HepG2 (cell line): ENCODE measurements at regions not wholly inside any gene's neighbourhood (a gene's known extent, or its start where the extent isn't known, plus 50 kb on each side); places are given as distances from the start of the nearest gene placed in this dataset.

Source experiments
- ATAC-seq: fragments of 200-7000 bp; cut with Tn5 transposase; 3 replicates; pipeline ENCODE4 v1.9.1; 2020; ENCODE audit warnings: mild to moderate bottlenecking, moderate library complexity
- BruUV-seq: library from RNA; stranded (reverse); fragments of 400-500 nt; replicated peaks from 2 replicates; lab custom pipeline; 2021; lab: Mats Ljungman, UMichigan
- CTCF ChIA-PET: fragments of 300-600 bp; formaldehyde crosslinking; extraction: SDS; loops from one replicate; lab custom pipeline; 2021; ENCODE audit warnings: low total read pairs, inconsistent platforms, low intra/inter-chr PET ratio; lab: Yijun Ruan, JAX
- POLR2A ChIA-PET: fragments of 350-600 bp; sonication (Branson Sonifier 250); formaldehyde crosslinking; loops from one replicate; lab custom pipeline; 2020; ENCODE audit warnings: antibody characterized with exemption, inconsistent platforms; lab: Yijun Ruan, JAX
- DNase-seq: peaks from one replicate; pipeline ENCODE4 v3.0.0-alpha.2; 2015; ENCODE audit warnings: low spot score
- FAIRE-seq: peaks from 3 replicates; lab custom pipeline; 2011; peaks lifted over from hg19 to GRCh38; lab: Jason Lieb, UNC
- H2AFZ ChIP-seq: one replicate; pipeline ENCODE4 v1.6.1; 2011; ENCODE audit warnings: low read length, inconsistent platforms
- H3K27ac ChIP-seq: fragments of 300-600 bp; 3 replicates; pipeline ENCODE4 v1.8.0; 2011; ENCODE audit warnings: mixed run types, mild to moderate bottlenecking, mixed read lengths, low read length, inconsistent platforms; ENCODE audit not compliant: insufficient read depth; ENCODE audit errors: extremely low read length
- H3K27me3 ChIP-seq, 2 experiments: fragments of 200-600 bp in 1 of 2; 2 replicates in 1 of 2; 3 replicates in 1 of 2; pipeline versions ENCODE4 v1.6.0 to v1.8.0; 2011; ENCODE audit warnings: low read length in 2 of 2, mild to moderate bottlenecking in 2 of 2, moderate library complexity in 2 of 2, inconsistent platforms in 1 of 2; ENCODE audit not compliant: insufficient read depth in 2 of 2, control insufficient read depth in 1 of 2
- H3K36me3 ChIP-seq, 2 experiments: fragments of 200-600 bp in 1 of 2; replicated peaks in 1 of 2; 2 replicates in 1 of 2; 3 replicates in 1 of 2; pipeline versions ENCODE4 v1.5.1 to v1.8.0; 2011; ENCODE audit warnings: low read length in 2 of 2, inconsistent platforms in 1 of 2; ENCODE audit not compliant: insufficient read depth in 2 of 2, control insufficient read depth in 1 of 2
- H3K4me1 ChIP-seq: 2 replicates; pipeline ENCODE4 v1.5.1; 2012; ENCODE audit warnings: low read length, inconsistent platforms; ENCODE audit not compliant: insufficient read depth
- H3K4me2 ChIP-seq: 2 replicates; pipeline ENCODE4 v1.6.0; 2011; ENCODE audit warnings: low read depth, low read length, inconsistent platforms
- H3K4me3 ChIP-seq, 3 experiments: fragments of 200-600 bp in 1 of 3; sonication (generic), shearing (Covaris generic) in 1 of 3; replicated peaks in 1 of 3; 2 replicates each; pipeline ENCODE4 v1.5.1; 2011 to 2016; ENCODE audit warnings: low read length in 3 of 3, inconsistent platforms in 2 of 3, low read depth in 2 of 3, mild to moderate bottlenecking in 2 of 3, control low read depth in 1 of 3, mixed read lengths in 1 of 3; ENCODE audit not compliant: insufficient read depth in 1 of 3
- H3K79me2 ChIP-seq: one replicate; pipeline ENCODE4 v1.6.1; 2011; ENCODE audit warnings: low read length, inconsistent platforms; ENCODE audit not compliant: insufficient read depth
- H3K9ac ChIP-seq: 2 replicates; pipeline ENCODE4 v1.6.0; 2011; ENCODE audit warnings: mild to moderate bottlenecking, low read depth, low read length, inconsistent platforms; ENCODE audit not compliant: insufficient read depth
- H3K9me3 ChIP-seq: 2 replicates; pipeline ENCODE4 v1.5.1; 2012; ENCODE audit warnings: mild to moderate bottlenecking, low read length
- H4K20me1 ChIP-seq: 2 replicates; pipeline ENCODE4 v1.6.0; 2011; ENCODE audit warnings: inconsistent platforms, mild to moderate bottlenecking, low read length, moderate library complexity; ENCODE audit not compliant: insufficient read depth
- ATF4 ChIP-seq, 2 experiments: fragments of 450-650 bp in 1 of 2; sonication (generic) in 1 of 2; formaldehyde crosslinking; IDR thresholded peaks; 2 replicates each; pipeline versions ENCODE4 v1.5.0 to v1.8.0; 2020 to 2022; ENCODE audit warnings: mild to moderate bottlenecking in 1 of 2, missing genetic modification reagents in 1 of 2
- BCL3 ChIP-seq: sonication (generic); formaldehyde crosslinking; IDR thresholded peaks from 2 replicates; pipeline ENCODE4 v1.5.1; 2020; ENCODE audit warnings: mild to moderate bottlenecking, missing genetic modification reagents, moderate library complexity
- GPN1 ChIP-seq: sonication (generic); formaldehyde crosslinking; IDR thresholded peaks from 2 replicates; pipeline ENCODE4 v1.5.1; 2020; ENCODE audit warnings: missing genetic modification reagents, borderline replicate concordance
- HMGXB4 ChIP-seq, 2 experiments: sonication (generic) in 1 of 2; formaldehyde crosslinking in 1 of 2; IDR thresholded peaks; 2 replicates each; pipeline versions ENCODE4 v1.4.0 to v1.6.1; 2018 to 2020; ENCODE audit warnings: missing genetic modification reagents in 2 of 2, borderline replicate concordance in 1 of 2, low read depth in 1 of 2, mild to moderate bottlenecking in 1 of 2, missing biosample characterization in 1 of 2
- MTA3 ChIP-seq: sonication (generic); formaldehyde crosslinking; IDR thresholded peaks from 2 replicates; pipeline ENCODE4 v1.4.0; 2020; ENCODE audit warnings: missing genetic modification reagents
- PITX1 ChIP-seq: sonication (generic); formaldehyde crosslinking; IDR thresholded peaks from 2 replicates; pipeline ENCODE4 v1.5.1; 2020; ENCODE audit warnings: mild to moderate bottlenecking, missing genetic modification reagents
- REXO4 ChIP-seq: sonication (generic); formaldehyde crosslinking; IDR thresholded peaks from 2 replicates; pipeline ENCODE4 v1.8.0; 2022; ENCODE audit warnings: missing genetic modification reagents, mild to moderate bottlenecking, borderline replicate concordance
- SIX4 ChIP-seq: sonication (generic); formaldehyde crosslinking; IDR thresholded peaks from 2 replicates; pipeline ENCODE4 v1.4.0; 2020; ENCODE audit warnings: missing genetic modification reagents
- THAP7 ChIP-seq: sonication (generic); formaldehyde crosslinking; IDR thresholded peaks from 2 replicates; pipeline ENCODE4 v1.8.1; 2023; ENCODE audit warnings: mild to moderate bottlenecking, missing genetic modification reagents
- ZNF101 ChIP-seq: sonication (generic); formaldehyde crosslinking; IDR thresholded peaks from 2 replicates; pipeline ENCODE4 v1.4.0; 2020; ENCODE audit warnings: mild to moderate bottlenecking, low read depth, missing genetic modification reagents, borderline replicate concordance
- ZNF350 ChIP-seq: sonication (generic); formaldehyde crosslinking; IDR thresholded peaks from 2 replicates; pipeline ENCODE4 v1.4.0; 2020; ENCODE audit warnings: mild to moderate bottlenecking, low read depth, missing genetic modification reagents, borderline replicate concordance
- ZNF576 ChIP-seq: sonication (generic); formaldehyde crosslinking; IDR thresholded peaks from 2 replicates; pipeline ENCODE4 v1.4.0; 2020; ENCODE audit warnings: mild to moderate bottlenecking, missing genetic modification reagents
- ZNF747 ChIP-seq: sonication (generic); formaldehyde crosslinking; IDR thresholded peaks from 2 replicates; pipeline ENCODE4 v1.8.1; 2023; ENCODE audit warnings: missing genetic modification reagents, mild to moderate bottlenecking, borderline replicate concordance
- ZNF75D ChIP-seq: sonication (generic); formaldehyde crosslinking; IDR thresholded peaks from 2 replicates; pipeline ENCODE4 v1.8.1; 2023; ENCODE audit warnings: missing genetic modification reagents, mild to moderate bottlenecking, borderline replicate concordance
- ZSCAN22 ChIP-seq: sonication (generic); formaldehyde crosslinking; IDR thresholded peaks from 2 replicates; pipeline ENCODE4 v1.4.0; 2020; ENCODE audit warnings: mild to moderate bottlenecking, missing genetic modification reagents
- WGBS: methylation state at CpG from one replicate; pipeline ENCODE4 v1.1.6; 2017; ENCODE audit warnings: low lambda C conversion rate; 5-methylcytosine and 5-hydroxymethylcytosine counted together
- in situ Hi-C: cut with HindIII; loops from 2 replicates; pipeline ENCODE4 v1.10.0; 2017; ENCODE audit warnings: low pct_unique_long_range_greater_than_20kb; ENCODE audit not compliant: extremely low pct_ligation_motif_present
- intact Hi-C: fragments of 100-400 bp; cut with micrococcal nuclease; formaldehyde crosslinking; loops from one replicate; pipeline ENCODE4 v1.10.0; 2022; ENCODE audit not compliant: unreplicated experiment

GRCh38 chr2:11053546-11053945 lies 101.7 kb upstream of the SLC66A3 start:
- BruUV-seq = no TSS peak

More at GRCh38 chr2:11053546-11053945, 101.7 kb upstream of the SLC66A3 start:
- TF ChIP-seq HMGXB4 (CRISPR knock-in tag; IDR thresholded peaks at IDR 0.05; ENCODE audit: borderline replicate concordance in 1 of 2, low read depth in 1 of 2) (no peak), SIX4 (CRISPR knock-in tag) (no peak), ATF4 (CRISPR knock-in tag; IDR thresholded peaks at IDR 0.05) (no peak), ZNF350 (no peak), THAP7 (CRISPR knock-in tag) (no peak), BCL3 (CRISPR knock-in tag) (no peak), ZNF101 (CRISPR knock-in tag) (no peak), ZNF75D (CRISPR knock-in tag) (no peak), ZSCAN22 (CRISPR knock-in tag) (no peak), PITX1 (CRISPR knock-in tag) (no peak), ZNF576 (no peak), MTA3 (CRISPR knock-in tag) (no peak), REXO4 (CRISPR knock-in tag) (no peak), ZNF747 (CRISPR knock-in tag) (no peak), GPN1 (CRISPR knock-in tag) (no peak)
- H3K27ac ChIP-seq = no peak overlapping the region
- in situ Hi-C loops = no loop called here
- H3K79me2 ChIP-seq = no peaks in the 10 kb centered on the region
- POLR2A ChIA-PET = no interaction called here
- WGBS = 36% methylated on average over 11 of the region's 12 CpGs
- no peaks in the 10 kb centered on the region for H3K4me1 ChIP-seq
- no peak for ATAC-seq
- no peak overlapping the region for H3K4me3 ChIP-seq
- DNase-seq = no peak
- no peaks in the 10 kb centered on the region for H3K9me3 ChIP-seq
- intact Hi-C loops = no loop called here
- CTCF ChIA-PET = no interaction called here
- no peak for FAIRE-seq
- H2AFZ ChIP-seq = no peak overlapping the region
- H3K9ac ChIP-seq = no peak overlapping the region
- peaks cover 3 to 65% of the 10 kb centered on the region in 2 experiments; a peak in 4 of 5 replicates for H3K27me3 ChIP-seq
- no peak overlapping the region for H3K4me2 ChIP-seq
- H4K20me1 ChIP-seq = no peaks in the 10 kb centered on the region
- no peaks in the 10 kb centered on the region for H3K36me3 ChIP-seq
